GM21360 (cell line): ENCODE measurements at regions not wholly inside any gene's neighbourhood (a gene's known extent, or its start where the extent isn't known, plus 50 kb on each side); places are given as distances from the start of the nearest gene placed in this dataset.
"Not testable (repeated sequence)": the region's sequence is repeated elsewhere in the genome, so short reads cannot be mapped to it uniquely, and the experiment has no call there.

Experiments used
- ATAC-seq: cut with Tn5 transposase; IDR thresholded peaks from one replicate; pipeline ENCODE4 v1.9.1; 2021; ENCODE audit warnings: mild to moderate bottlenecking, moderate library complexity; ENCODE audit not compliant: unreplicated experiment

DNA sequence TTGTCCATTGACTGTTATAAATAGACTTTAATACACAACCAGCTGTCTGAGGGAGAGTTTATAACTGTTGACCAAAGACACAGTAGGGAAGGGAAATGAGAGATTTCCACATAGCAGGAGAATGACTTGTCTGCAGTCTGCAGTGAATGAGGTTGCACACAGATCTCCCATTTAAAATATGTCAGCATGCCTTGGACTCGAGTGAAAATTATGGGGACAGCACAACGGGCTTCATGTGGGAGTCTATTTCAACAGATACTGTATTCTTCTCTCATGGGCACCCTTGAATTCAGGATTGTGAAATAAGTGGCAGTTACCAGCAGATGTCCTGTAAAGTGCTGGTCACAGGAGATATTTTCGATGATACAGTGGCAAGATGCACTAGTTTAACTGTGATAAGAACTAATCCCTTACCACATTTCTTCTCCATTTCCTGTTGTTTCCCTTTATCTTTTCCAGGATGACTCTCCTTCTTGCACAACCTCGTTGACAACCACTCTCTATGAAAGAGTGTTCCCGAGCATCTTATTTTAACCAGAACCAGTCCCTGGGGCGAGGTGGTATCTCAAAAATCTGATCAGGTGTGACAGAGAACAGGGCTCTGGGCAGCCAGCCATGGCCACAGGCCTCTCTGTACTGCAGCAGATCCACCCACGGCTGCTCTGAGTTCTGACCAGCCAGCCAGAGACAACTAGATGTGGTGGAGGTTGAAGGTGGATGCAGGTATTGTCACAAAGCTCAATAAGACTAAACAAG is 51.5 kb upstream of the MAP3K1 start:
- ATAC-seq = no peak

DNA sequence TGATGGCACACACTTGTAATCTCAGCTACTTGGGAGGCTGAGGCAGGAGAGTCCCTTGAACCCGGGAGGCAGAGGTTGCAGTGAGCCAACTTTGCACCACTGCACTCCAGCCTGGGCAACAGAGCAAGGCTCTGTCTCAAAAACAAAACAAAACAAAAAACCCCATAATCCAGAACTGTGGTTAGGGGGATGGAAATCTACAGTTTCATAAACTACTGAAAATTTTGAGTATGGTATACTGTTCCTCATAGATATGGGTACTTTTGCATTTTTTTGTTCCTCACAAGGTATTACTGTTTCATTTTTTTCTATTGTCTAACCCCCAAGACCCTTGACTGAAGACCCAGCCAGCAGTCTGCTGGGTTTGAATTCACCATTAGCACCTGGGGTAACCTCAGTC is 52.2 kb upstream of the MAP3K1 start:
- ATAC-seq = no peak

DNA sequence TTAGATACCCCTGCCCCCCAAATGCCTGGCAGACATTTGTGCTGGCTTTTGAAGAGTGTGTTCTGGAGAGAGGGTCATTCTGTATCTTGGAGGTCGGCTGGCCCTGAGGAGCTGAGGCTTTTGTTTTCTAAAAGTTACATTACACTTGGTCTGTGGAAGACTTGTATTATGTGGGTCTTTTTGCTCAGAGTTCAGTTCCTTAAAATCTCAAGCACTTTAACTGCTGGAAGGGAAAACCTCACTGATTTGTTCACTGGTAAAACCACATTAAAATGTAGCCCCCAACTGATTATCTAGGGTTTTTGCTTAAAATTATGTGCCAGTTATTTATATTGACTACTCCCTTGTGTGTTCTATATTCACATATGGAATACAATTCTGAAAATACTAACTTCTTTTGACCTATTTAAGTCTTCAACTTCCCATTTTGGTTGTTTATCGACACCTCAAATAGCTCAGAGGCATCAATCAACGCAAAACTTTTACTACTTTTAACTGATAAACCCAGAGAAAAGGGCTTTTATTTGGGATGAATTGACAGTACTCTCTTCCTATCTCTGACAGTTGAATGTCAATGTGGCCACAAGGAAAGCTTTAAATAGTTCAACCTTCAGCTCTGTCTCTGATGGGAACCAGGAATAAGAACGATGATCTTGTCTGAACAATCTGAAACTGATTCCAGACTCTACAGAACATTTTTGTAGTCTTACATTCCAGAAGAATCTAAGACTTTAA is 54.0 kb upstream of the MAP3K1 start:
- ATAC-seq = no peak

DNA sequence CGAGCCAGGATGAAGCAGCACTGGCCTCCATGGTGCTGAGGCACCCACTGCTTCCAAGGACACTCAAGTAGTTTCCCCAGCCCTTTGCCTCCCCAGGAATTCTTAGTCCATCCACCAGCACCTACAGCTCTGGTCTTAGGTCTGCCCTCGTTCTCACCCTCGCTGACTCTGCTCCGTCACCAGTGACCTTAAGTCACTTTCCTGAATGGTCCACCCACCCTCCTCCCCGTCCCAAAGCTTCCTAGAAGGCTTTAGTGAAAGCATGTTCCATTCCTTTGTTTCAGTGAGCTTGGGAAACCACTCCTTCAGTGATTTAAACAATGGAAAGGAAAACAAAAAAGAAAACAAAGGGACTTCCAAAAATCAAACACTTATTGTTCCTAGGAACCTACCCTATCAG is 54.6 kb upstream of the MAP3K1 start:
- no peak for ATAC-seq

DNA sequence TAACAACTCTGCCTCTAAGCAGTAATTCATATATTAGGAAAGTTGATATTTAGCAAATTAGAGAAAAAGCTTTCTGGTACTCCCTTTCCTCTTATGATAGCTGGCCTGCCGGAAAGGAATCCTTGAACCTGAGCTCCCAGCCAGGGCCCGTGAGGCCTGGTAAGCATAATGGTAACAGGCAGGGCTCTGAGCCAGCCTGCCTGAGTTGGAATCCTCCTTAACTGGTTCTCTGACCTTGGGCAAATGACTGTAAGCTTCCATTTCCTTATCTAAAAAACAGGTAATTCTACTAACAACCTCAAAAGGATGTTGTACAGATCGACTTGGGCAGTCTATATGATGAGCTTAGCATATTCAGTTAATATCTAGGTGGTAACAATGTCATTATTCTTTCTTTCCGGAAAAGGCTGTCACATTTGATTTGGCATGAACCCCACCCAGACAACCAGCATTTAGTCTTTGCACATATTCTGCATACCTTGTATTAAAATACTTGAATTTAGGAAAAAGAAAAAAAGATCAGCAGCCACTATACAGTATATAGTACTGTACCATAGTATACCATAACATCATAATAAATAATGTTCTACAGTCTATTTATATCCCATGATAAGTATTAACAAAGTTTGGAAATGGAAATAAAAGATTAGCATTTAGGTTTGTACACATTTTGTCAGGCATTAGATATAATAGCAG is 55.7 kb upstream of the MAP3K1 start:
- no peak for ATAC-seq

DNA sequence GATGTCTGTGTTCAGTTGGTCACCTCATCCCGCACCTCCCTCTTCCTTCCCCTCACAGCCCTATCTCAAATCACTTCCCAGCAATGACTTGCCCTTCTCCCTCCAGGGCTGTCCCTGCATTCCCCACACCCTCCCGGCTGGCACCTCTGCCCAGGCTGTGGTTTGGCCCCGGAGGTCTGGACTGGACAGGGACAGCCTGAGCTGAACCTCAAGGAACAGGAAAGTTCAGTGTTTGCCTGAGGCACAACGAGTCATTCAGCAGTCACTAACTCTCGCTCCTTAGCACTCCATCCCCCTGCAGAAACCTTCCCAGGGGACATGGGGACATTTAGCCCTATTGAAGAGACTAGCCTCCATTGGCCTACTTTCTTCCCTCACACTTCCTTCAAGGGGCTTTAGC is 58.3 kb upstream of the MAP3K1 start:
- no peak for ATAC-seq

DNA sequence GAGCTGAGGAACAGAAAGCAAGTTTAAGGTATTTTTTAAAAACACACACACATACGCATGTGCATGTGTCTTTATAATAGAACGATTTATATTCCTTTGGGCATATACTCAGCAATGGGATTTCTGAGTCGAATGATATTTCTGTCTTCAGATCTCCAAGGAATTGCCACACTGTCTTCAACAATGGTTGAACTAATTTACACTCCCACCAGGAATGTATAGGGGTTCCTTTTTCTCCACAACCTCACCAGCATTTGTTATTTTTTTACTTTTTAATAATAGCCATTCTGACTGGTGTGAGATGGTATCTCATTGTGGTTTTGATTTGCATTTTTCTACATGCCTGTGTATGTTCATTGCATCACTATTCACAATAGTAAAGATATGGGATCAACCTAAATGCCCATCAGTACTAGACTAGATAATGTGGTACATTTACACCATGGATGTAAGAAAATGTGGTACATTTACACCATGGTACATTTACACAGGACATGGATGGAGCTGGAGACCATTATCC is 60.3 kb upstream of the MAP3K1 start:
- ATAC-seq = no peak

DNA sequence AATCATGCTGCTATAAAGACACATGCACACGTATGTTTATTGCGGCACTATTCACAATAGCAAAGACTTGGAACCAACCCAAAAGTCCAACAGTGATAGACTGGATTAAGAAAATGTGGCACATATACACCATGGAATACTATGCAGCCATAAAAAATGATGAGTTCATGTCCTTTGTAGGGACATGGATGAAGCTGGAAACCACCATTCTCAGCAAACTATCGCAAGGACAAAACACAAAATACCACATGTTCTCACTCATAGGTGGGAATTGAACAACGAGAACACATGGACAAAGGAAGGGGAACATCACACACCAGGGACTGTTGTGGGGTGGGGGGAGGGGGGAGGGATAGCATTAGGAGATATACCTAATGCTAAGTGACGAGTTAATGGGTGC is 61.8 kb upstream of the MAP3K1 start:
- ATAC-seq = not testable (repeated sequence)

DNA sequence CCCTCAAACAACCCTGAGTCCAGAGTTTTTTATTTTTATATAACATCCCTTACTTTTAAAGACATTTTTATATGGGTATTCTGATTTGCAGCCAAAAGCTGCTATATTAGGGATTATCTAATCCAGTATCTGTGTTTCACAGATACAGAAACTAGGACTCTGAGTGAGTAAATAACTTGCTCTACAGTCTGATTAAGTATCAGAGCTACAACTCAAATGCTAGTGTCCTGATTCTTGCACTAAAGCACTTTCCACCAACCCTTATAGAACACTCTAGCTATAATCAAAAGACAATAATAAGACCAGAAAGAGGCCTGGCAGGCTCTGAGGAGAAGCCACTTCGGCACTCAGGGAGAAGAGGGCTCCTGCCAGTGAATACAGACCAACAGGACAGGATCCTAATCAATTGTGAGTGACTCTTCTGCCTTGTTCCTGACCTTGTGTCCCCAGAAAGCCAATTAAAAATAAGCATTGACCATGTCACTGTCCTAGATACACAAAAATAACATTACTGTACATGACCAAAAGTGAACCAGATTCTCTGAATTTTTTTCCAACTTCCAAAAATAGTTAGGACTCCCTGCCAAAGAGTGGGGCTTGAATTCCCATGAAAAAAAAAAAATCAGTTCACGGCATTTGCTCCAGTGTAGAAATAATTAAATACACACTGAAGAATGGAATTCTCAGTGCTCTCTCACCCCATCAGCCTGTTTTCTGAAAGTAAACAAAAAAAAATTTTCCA is 63.6 kb upstream of the MAP3K1 start:
- no peak for ATAC-seq

DNA sequence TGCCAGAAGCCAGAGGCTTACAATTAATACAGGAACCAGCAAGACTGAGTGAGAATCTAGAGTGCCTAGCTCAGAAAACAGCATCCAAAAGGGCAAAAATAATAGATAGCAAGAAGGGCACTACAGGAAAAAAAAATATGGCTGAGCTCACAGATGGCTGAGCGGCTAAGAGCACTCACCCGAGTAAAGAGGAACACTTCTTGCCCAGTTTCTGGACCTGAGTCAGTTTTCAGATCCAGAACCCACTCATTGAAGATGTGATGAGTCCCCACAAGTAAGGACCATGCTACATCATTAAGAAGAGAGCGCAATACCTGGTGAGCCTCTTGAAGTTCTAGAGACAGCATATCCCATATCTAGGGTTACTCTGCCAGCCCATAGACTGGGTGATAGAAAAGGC is 65.5 kb upstream of the MAP3K1 start:
- no peak for ATAC-seq

DNA sequence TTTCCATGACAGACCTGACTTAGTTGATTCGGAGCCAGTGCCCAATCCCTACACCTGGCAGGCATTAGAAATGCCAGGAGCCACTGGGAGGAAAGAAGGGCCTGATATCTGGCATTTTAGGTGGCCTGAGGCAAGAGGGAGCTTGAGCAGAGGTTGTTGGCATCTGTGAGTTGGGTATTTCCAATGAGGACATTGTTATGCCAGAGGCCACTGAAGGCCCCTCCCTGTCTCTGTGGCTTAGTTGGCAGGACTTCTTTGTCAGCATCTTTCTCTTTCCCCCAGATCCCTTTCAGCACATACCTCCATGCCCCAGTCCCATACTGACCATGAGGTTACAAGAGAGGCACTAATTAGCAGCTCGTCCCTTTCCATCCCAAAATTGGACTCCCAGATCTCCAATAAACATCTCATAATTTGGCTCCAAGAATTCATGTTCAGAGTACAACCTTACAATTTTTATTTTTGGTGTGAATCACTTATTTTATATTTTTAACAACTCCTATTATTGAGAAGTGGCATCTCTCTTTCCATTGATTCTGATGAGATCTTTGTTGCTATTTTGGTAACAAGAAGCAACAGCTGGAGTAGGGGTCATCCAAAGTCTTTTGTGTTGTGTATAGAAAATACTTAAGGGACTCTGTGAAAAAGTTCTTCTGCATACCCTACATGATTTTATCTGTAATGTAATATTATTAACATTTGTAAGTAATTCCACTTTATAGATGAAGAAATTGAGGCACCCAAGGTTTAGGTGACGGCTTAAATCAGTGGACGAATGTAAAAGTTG is 68.6 kb upstream of the MAP3K1 start:
- ATAC-seq = no peak

DNA sequence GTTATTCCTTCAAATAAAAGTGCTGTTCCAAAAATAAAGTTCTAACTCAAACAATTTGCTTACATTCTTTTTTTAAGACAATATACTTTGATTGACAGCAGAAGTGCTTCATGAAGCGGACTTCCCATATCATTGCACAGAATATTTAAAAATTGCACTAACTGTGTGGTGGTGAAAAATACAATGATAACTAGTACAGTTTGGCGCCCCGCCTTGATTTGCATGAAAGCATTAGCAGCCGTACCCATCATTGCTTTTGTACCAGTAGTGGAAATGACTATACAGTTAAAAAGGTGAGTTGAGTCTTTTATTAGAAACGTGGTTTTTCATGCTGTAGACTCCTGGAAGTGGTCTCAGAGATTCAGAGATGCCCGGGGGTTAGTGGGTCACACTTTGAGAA is 69.5 kb upstream of the MAP3K1 start:
- ATAC-seq = no peak

DNA sequence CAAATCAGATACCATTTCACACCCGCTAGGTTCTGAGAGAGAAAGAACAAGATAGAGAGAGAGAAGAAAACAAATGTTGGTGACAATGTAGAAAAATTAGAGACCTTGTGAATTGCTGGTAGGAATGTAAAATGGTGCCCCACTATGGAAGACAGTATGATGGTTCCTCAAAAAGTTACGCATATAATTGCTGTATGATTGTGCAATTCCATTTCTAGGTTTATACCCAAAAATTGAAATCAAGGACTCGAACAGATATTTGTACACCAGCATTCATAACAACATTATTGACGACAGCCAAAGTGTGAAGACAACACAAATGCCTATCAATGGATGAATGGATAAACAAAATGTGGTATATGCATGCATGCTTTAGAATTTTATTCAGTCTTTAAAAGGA is 74.5 kb upstream of the MAP3K1 start:
- no peak for ATAC-seq

DNA sequence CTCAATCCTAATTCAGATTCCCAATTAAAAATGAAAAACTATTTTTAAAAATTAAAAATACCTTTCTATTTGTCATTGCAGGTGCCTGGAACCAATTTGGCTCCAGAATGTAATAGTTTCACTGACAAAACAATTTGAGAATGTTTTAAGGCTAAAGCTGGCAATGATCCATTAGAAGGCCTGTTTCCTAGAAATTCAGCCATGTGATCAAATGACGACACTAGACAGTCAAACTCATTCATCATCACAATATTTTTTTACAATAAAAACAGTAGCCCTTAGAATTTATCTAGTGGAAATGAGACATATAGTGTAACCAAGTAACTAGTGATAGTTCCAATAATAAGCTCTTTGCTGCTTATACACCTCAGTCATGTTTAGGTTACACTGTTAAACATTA is 75.4 kb upstream of the MAP3K1 start:
- ATAC-seq = no peak

DNA sequence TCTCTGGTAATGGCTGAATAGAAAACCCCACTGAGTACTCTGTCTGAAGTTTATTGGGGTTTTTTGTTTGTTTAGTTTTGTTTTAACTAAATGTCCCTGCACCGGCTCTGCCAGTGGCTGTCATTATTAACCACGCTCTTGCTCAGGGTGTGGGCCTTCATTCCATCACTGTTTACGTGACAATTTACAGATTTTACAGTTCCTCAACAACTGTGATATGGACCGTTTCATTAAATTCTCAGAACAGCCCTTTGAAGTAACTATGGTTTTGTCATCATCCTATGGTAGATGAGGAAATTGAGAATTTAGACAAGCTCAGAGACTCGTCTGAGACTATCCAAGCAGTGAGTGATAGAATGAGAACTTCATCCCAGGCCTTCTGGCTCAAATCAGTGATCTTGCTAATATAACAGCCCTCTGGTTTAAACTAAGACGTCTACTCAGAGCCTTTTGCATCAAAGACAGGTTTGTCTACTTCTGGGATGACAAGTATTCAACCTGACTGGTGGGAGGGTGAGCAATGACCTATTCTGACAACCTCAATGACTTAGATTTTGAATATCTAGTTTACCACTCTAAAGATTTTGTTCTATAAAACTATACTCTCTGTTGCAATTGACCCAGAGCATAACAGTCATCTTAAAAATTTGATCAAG is 77.3 kb upstream of the MAP3K1 start:
- no peak for ATAC-seq

DNA sequence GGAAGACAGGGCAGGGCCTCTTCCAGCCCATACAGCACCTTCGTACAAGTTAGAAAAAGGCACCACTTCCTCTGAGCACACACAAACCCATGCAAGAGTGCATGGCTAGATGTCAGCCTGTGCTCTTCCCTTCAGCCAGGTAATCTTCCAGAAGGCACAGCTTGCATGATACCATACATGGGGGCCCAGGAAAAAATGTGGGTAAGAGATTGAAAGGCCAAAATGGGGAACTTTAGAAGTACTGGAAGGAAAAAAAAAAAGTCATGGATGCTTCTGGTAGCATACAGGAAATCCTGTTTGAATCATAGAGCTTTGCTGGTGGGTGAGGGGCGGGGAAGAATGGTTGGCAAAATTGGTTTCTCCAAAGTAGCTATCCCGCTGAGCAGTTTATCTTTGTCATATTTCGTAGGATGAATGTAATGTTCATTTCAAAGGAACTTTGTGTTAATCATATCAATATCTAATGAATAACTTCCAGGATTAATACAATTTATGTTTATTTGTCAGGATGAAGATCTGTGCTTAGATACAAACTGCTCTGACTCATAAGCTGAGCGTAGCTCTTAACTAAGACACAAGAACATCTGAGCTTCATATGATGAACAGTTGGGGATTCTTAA is 78.2 kb upstream of the MAP3K1 start:
- no peak for ATAC-seq

DNA sequence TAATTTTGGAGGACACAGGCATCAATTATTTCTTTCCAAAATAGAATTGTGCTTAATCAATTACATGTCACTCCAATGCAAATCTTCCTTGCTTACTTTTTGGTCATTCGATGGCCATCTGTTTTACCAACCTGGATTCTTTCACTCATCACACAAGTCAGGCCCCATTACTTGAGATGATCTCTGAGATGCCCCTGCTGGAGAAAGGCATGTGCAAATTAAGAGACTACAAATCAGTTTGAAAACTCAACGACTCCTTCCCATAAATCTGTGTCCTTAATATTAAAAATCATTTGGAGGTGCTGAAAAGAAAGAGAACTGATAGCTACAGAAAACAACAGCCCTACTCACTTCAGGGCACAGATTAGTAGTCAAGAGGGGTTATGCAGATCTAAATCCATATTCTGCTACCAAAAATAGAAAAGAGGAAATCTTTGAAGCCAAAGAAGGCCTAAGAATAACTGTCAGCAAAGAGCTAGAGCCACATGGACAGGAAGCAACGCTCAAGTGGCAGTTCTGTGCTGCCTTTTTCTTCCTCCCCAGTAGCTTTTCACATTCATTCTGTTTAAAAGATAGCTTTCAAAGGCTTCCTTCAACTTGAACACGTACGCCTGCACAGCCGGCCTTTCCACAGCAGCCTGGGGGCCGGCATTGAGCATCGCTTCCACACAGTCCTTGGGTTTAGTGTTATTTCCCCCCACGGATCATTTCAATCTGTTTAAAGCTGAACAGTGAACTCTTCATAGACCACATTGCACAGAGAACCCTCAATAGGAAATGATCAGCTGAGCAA is 79.3 kb upstream of the MAP3K1 start:
- ATAC-seq = no peak

DNA sequence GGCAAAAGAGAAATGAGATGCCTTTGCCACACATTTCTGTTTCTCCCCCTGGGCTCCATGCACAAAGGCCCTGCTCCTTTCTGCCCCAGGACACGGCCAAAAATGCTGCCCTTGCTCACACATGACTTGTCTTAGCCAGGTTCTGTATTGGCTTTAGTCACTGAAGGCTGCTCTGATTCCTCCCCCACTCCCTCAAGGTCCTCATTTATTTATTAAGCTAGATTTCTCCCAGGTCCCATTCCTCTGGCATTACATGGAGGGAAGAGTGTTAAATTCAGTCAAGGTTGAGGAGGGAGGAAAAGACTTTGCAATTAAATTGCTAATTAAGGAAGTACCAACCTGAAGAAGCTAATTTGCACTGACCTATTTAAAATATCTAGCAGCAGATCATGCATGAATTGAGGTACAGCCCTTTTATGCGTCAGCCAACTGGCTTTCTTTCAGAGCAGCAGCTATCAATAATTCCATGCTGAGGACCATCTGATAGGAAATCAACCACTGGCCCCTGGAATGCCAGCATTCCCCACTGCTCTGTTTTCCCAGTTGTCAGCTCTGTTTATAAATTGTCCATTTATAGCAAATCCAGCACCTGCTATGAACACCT is 81.2 kb upstream of the MAP3K1 start:
- no peak for ATAC-seq
